Neural cell (in vitro differentiated cells): ENCODE measurements at regions not wholly inside any gene's neighbourhood (a gene's known extent, or its start where the extent isn't known, plus 50 kb on each side); places are given as distances from the start of the nearest gene placed in this dataset.

Source experiments
- H2AFZ ChIP-seq: fragments of 200-600, 300-800 bp; sonication (generic), shearing (Covaris generic); 2 replicates; pipeline ENCODE4 v1.6.0; 2014; ENCODE audit warnings: low read depth, mild to moderate bottlenecking, antibody characterized with exemption, low read length, moderate library complexity
- H3F3A ChIP-seq: fragments of 200-600 bp; shearing (Covaris generic); 2 replicates; pipeline ENCODE4 v1.6.1; 2016; ENCODE audit warnings: mild to moderate bottlenecking, moderate library complexity, mixed read lengths, antibody characterized with exemption, low read length; ENCODE audit not compliant: insufficient read depth, poor library complexity, severe bottlenecking
- H3K27ac ChIP-seq: fragments of 200-600, 300-800 bp; sonication (generic), shearing (Covaris generic); 2 replicates; pipeline ENCODE4 v1.5.1; 2014; ENCODE audit warnings: mild to moderate bottlenecking, low read length, moderate library complexity
- H3K27me3 ChIP-seq: fragments of 300-800, 200-600 bp; sonication (generic), shearing (Covaris generic); 2 replicates; pipeline ENCODE4 v1.6.0; 2014; ENCODE audit warnings: mild to moderate bottlenecking, low read depth, low read length, moderate library complexity; ENCODE audit not compliant: insufficient read depth
- H3K36me3 ChIP-seq: fragments of 300-800, 200-600 bp; sonication (generic), shearing (Covaris generic); 2 replicates; pipeline ENCODE4 v1.5.1; 2014; ENCODE audit warnings: mild to moderate bottlenecking, antibody characterized with exemption, low read length, moderate library complexity; ENCODE audit not compliant: insufficient read depth
- H3K4me2 ChIP-seq: fragments of 300-800, 200-600 bp; sonication (generic), shearing (Covaris generic); 2 replicates; pipeline ENCODE4 v1.6.0; 2014; ENCODE audit warnings: mild to moderate bottlenecking, low read length
- H3K4me3 ChIP-seq: fragments of 300-800, 200-600 bp; sonication (generic), shearing (Covaris generic); 2 replicates; pipeline ENCODE4 v1.5.1; 2014; ENCODE audit warnings: mild to moderate bottlenecking, low read length, moderate library complexity
- H3K79me2 ChIP-seq: fragments of 200-600 bp; shearing (Covaris generic); replicated peaks from 2 replicates; pipeline ENCODE4 v1.6.0; 2014; ENCODE audit warnings: mild to moderate bottlenecking, low read length, moderate library complexity; ENCODE audit not compliant: insufficient read depth
- H3K9ac ChIP-seq: fragments of 300-800, 200-600 bp; sonication (generic), shearing (Covaris generic); 2 replicates; pipeline ENCODE4 v1.6.1; 2016; ENCODE audit warnings: mild to moderate bottlenecking, low read length, mixed read lengths
- H3K9me2 ChIP-seq: fragments of 200-600 bp; shearing (Covaris generic); 2 replicates; pipeline ENCODE4 v1.6.1; 2016; ENCODE audit warnings: mild to moderate bottlenecking, low read length, mixed read lengths; ENCODE audit not compliant: insufficient read depth
- H3K9me3 ChIP-seq: fragments of 200-600, 300-800 bp; sonication (generic), shearing (Covaris generic); 2 replicates; pipeline ENCODE4 v1.6.1; 2016; ENCODE audit warnings: mild to moderate bottlenecking, mixed run types, low read length, moderate library complexity, mixed read lengths
- H4K20me1 ChIP-seq: fragments of 200-600 bp; shearing (Covaris generic); 2 replicates; pipeline ENCODE4 v1.6.1; 2016; ENCODE audit warnings: mild to moderate bottlenecking, mixed run types; ENCODE audit not compliant: insufficient read depth
- EP300 ChIP-seq: fragments of 450-650 bp; conservative IDR thresholded peaks from 2 replicates; pipeline ENCODE4 v1.6.1; 2014; ENCODE audit warnings: antibody characterized with exemption, mild to moderate bottlenecking, moderate library complexity; ENCODE audit not compliant: poor library complexity, severe bottlenecking
- EZH2 ChIP-seq: fragments of 200-600, 300-800 bp; shearing (Covaris generic), sonication (generic); IDR thresholded peaks from 2 replicates; pipeline ENCODE4 v1.6.1; 2014; ENCODE audit warnings: antibody characterized with exemption, low read length, borderline replicate concordance, mild to moderate bottlenecking; ENCODE audit not compliant: insufficient read depth, poor library complexity, severe bottlenecking
- MXI1 ChIP-seq: fragments of 450-650 bp; conservative IDR thresholded peaks from 2 replicates; pipeline ENCODE4 v1.6.1; 2014; ENCODE audit warnings: antibody characterized with exemption, mild to moderate bottlenecking; ENCODE audit not compliant: poor library complexity, severe bottlenecking
- POLR2AphosphoS5 ChIP-seq: IDR thresholded peaks from 2 replicates; pipeline ENCODE4 v1.6.1; 2012
- RAD21 ChIP-seq: fragments of 450-650 bp; conservative IDR thresholded peaks from 2 replicates; pipeline ENCODE4 v1.6.1; 2014; ENCODE audit warnings: antibody characterized with exemption, mild to moderate bottlenecking, moderate library complexity
- SMC3 ChIP-seq: fragments of 450-650 bp; conservative IDR thresholded peaks from 2 replicates; pipeline ENCODE4 v1.6.1; 2014; ENCODE audit warnings: antibody characterized with exemption, mild to moderate bottlenecking, moderate library complexity; ENCODE audit not compliant: poor library complexity
- TAF1 ChIP-seq: IDR thresholded peaks from 2 replicates; pipeline ENCODE4 v1.6.1; 2012; ENCODE audit warnings: low read depth
- TF ChIP-seq, protein P1 (sequence below): fragments of 450-650 bp; IDR thresholded peaks from 2 replicates; pipeline ENCODE4 v1.5.1; 2014; ENCODE audit warnings: antibody characterized with exemption, mild to moderate bottlenecking, moderate library complexity; ENCODE audit not compliant: poor library complexity, severe bottlenecking
- TF ChIP-seq, protein P2 (sequence below): IDR thresholded peaks from 2 replicates; pipeline ENCODE4 v1.6.1; 2012; ENCODE audit warnings: borderline replicate concordance

DNA sequence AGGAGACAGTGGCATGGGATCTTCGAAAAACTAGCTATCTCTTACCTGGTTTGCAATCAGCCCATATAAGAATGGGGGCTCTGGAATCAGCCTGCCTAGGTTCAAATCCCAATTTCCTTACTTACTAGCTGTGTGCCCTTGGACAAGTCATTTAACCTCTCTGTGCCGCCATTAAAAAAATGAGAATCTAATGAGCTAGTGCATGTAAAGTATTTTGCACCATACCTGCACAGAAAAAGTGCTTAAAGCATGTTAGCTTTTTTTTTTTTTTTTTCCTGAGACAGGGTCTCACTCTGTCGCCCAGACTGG, 181.8 kb downstream of the SHQ1 start:
- no peak overlapping the region for H3K27ac ChIP-seq

DNA sequence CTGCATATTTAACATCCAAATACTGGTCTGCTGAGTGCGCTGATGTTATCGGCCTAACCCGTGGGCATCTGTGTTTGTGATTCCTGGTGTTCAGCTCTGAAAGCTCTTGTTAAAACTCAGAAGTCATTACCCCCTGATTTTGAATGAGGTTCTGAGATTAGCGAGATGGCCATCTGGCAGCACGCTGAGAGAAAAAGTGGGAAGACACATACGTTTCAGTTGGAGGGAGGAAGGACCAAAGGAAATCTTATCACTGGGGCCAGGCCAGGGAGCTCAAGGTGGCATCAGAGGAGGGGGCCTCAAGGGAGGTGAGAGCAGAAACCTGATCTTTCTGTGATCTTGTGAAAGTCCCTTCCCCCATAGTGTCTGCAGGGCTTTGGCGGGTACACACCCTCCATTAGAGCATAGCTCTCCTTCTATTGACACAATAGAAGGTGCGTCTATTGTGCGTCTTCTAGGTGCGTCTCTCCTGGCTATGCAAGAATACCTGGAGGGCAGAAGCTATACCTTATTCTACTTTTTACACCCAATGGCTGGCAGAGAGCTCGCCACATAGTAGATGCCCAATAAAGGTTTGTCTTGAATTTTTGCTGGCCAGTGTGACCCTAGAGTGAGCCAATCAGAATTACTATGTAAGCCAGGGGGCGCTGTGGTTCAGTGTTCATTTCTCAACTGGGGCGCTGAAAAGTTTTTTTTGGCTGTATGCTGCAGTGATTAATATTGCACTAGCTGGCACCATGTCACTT, 182.4 kb downstream of the SHQ1 start:
- H4K20me1 ChIP-seq: no peaks in the 10 kb centered on the region
- H3K4me3 ChIP-seq: no peak overlapping the region
- H3K36me3 ChIP-seq: no peaks in the 10 kb centered on the region
- no peak overlapping the region for H3K9ac ChIP-seq
- H3K4me2 ChIP-seq: no peak overlapping the region
- no peaks in the 10 kb centered on the region for H3K9me2 ChIP-seq
- H3F3A ChIP-seq: no peaks in the 10 kb centered on the region
- no peaks in the 10 kb centered on the region for H3K79me2 ChIP-seq
- no peak overlapping the region for H2AFZ ChIP-seq
- no peak overlapping the region for H3K27ac ChIP-seq
- TF ChIP-seq SMC3 (no peak), EP300 (no peak), EZH2 (no peak), MXI1 (no peak)
- TF ChIP-seq, protein P1, sequence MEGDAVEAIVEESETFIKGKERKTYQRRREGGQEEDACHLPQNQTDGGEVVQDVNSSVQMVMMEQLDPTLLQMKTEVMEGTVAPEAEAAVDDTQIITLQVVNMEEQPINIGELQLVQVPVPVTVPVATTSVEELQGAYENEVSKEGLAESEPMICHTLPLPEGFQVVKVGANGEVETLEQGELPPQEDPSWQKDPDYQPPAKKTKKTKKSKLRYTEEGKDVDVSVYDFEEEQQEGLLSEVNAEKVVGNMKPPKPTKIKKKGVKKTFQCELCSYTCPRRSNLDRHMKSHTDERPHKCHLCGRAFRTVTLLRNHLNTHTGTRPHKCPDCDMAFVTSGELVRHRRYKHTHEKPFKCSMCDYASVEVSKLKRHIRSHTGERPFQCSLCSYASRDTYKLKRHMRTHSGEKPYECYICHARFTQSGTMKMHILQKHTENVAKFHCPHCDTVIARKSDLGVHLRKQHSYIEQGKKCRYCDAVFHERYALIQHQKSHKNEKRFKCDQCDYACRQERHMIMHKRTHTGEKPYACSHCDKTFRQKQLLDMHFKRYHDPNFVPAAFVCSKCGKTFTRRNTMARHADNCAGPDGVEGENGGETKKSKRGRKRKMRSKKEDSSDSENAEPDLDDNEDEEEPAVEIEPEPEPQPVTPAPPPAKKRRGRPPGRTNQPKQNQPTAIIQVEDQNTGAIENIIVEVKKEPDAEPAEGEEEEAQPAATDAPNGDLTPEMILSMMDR: peak; percentile 13
- no peaks in the 10 kb centered on the region for H3K9me3 ChIP-seq
- no peaks in the 10 kb centered on the region for H3K27me3 ChIP-seq

More for the DNA sequence above, 181.8 kb downstream of the SHQ1 start:
- TF ChIP-seq, protein P2, sequence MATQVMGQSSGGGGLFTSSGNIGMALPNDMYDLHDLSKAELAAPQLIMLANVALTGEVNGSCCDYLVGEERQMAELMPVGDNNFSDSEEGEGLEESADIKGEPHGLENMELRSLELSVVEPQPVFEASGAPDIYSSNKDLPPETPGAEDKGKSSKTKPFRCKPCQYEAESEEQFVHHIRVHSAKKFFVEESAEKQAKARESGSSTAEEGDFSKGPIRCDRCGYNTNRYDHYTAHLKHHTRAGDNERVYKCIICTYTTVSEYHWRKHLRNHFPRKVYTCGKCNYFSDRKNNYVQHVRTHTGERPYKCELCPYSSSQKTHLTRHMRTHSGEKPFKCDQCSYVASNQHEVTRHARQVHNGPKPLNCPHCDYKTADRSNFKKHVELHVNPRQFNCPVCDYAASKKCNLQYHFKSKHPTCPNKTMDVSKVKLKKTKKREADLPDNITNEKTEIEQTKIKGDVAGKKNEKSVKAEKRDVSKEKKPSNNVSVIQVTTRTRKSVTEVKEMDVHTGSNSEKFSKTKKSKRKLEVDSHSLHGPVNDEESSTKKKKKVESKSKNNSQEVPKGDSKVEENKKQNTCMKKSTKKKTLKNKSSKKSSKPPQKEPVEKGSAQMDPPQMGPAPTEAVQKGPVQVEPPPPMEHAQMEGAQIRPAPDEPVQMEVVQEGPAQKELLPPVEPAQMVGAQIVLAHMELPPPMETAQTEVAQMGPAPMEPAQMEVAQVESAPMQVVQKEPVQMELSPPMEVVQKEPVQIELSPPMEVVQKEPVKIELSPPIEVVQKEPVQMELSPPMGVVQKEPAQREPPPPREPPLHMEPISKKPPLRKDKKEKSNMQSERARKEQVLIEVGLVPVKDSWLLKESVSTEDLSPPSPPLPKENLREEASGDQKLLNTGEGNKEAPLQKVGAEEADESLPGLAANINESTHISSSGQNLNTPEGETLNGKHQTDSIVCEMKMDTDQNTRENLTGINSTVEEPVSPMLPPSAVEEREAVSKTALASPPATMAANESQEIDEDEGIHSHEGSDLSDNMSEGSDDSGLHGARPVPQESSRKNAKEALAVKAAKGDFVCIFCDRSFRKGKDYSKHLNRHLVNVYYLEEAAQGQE: no peak
- TF ChIP-seq POLR2AphosphoS5 (no peak), TAF1 (no peak), SMC3 (no peak), EP300 (no peak), RAD21 (no peak), MXI1 (no peak), EZH2 (no peak)
- TF ChIP-seq, protein P1: no peak
- Histone ChIP-seq H3K27me3 (no peaks in the 10 kb centered on the region), H3K4me3 (no peak overlapping the region), H3K9me2 (no peaks in the 10 kb centered on the region), H3F3A (no peaks in the 10 kb centered on the region), H3K9ac (no peak overlapping the region), H4K20me1 (no peaks in the 10 kb centered on the region), H3K36me3 (no peaks in the 10 kb centered on the region), H3K9me3 (no peaks in the 10 kb centered on the region), H3K4me2 (no peak overlapping the region), H2AFZ (no peak overlapping the region), H3K79me2 (no peaks in the 10 kb centered on the region)
